ENCODE measurements at regions not wholly inside any gene's neighbourhood (a gene's known extent, or its start where the extent isn't known, plus 50 kb on each side); places are given as distances from the start of the nearest gene placed in this dataset.

DNA sequence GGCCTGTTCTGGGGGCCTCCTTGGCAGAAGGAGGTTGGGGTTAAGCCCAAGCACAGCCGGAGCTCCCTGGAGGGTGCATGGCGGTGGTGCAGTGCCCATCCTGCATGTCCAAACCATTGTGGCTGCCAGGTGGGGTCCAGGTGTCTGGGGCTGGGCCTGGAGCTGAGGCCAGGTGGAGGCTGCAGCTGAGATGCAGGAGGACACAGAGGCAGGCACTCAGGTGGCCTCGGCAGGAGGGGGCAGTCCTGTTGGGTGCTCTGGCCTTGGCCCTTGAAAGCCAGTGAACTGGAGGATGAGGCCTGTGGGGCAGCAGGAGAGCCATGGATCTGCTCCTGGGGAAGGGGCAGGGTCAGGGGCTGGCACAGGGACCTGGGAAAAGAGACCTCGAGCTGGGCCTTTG is 195.3 kb downstream of the OLFM1 start:
- no peaks in the 10 kb centered on the region for H3K4me1 ChIP-seq (ENCODE audit: control insufficient read depth, insufficient read depth, low read length)
- BruUV-seq (replicated peaks) = no TSS peak
- intact Hi-C loops (cut with micrococcal nuclease; ENCODE audit: unreplicated experiment) (no loop called here), in situ Hi-C loops (cut with HindIII; ENCODE audit: low pct_unique_long_range_greater_than_20kb, low sequenced_read_pairs) (no loop called here)
- CTCF ChIA-PET = no interaction called here
- no peak overlapping the region for H3K27ac ChIP-seq (ENCODE audit: low read length)
- DNase-seq (ENCODE audit: low read depth, low spot score) (no peak), ATAC-seq (no peak)
- H3K4me3 ChIP-seq (ENCODE audit: low read depth in 2 of 2, low read length in 2 of 2) = no peak overlapping the region
- H3K36me3 ChIP-seq (ENCODE audit: control insufficient read depth, insufficient read depth, low read length) = no peaks in the 10 kb centered on the region
- H3K9me3 ChIP-seq (ENCODE audit: control insufficient read depth, insufficient read depth, low read depth, low read length) = no peaks in the 10 kb centered on the region
- H3K27me3 ChIP-seq (ENCODE audit: control insufficient read depth, insufficient read depth, low read length) = no peaks in the 10 kb centered on the region
- TF ChIP-seq POLR2AphosphoS5 (IDR thresholded peaks at IDR 0.05; ENCODE audit: low read depth, low read length) = no peak
- TF ChIP-seq SIN3A (IDR thresholded peaks at IDR 0.05; ENCODE audit: borderline replicate concordance, insufficient read depth, low read depth, low read length) = no peak
- TF ChIP-seq, protein P1, sequence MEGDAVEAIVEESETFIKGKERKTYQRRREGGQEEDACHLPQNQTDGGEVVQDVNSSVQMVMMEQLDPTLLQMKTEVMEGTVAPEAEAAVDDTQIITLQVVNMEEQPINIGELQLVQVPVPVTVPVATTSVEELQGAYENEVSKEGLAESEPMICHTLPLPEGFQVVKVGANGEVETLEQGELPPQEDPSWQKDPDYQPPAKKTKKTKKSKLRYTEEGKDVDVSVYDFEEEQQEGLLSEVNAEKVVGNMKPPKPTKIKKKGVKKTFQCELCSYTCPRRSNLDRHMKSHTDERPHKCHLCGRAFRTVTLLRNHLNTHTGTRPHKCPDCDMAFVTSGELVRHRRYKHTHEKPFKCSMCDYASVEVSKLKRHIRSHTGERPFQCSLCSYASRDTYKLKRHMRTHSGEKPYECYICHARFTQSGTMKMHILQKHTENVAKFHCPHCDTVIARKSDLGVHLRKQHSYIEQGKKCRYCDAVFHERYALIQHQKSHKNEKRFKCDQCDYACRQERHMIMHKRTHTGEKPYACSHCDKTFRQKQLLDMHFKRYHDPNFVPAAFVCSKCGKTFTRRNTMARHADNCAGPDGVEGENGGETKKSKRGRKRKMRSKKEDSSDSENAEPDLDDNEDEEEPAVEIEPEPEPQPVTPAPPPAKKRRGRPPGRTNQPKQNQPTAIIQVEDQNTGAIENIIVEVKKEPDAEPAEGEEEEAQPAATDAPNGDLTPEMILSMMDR (IDR thresholded peaks at IDR 0.05) = no peak
- no peak for TF ChIP-seq REST (IDR thresholded peaks at IDR 0.05; ENCODE audit: insufficient read depth in 1 of 2, low read depth in 2 of 2, low read length in 1 of 2)
- TF ChIP-seq TCF7L2 (IDR thresholded peaks at IDR 0.05; ENCODE audit: low read depth, low read length) = no peak
- POLR2A ChIA-PET = no interaction called here

- H3K27me3 ChIP-seq (ENCODE audit: control insufficient read depth, insufficient read depth, low read length) = no peaks in the 10 kb centered on the region
- no peak overlapping the region for H3K27ac ChIP-seq (ENCODE audit: low read length)
- POLR2A ChIA-PET = no interaction called here
- H3K36me3 ChIP-seq (ENCODE audit: control insufficient read depth, insufficient read depth, low read length) = no peaks in the 10 kb centered on the region
- no peaks in the 10 kb centered on the region for H3K9me3 ChIP-seq (ENCODE audit: control insufficient read depth, insufficient read depth, low read depth, low read length)
- H3K4me1 ChIP-seq (ENCODE audit: control insufficient read depth, insufficient read depth, low read length) = no peaks in the 10 kb centered on the region
- ATAC-seq = no peak
- intact Hi-C loops (cut with micrococcal nuclease; ENCODE audit: unreplicated experiment) = no loop called here
- in situ Hi-C loops (cut with HindIII; ENCODE audit: low pct_unique_long_range_greater_than_20kb, low sequenced_read_pairs) = no loop called here
- H3K4me3 ChIP-seq (ENCODE audit: low read depth in 2 of 2, low read length in 2 of 2) = no peak overlapping the region
- BruUV-seq (replicated peaks) = no TSS peak
- CTCF ChIA-PET = no interaction called here
- TF ChIP-seq, protein P1 (IDR thresholded peaks at IDR 0.05) = no peak
- TF ChIP-seq POLR2AphosphoS5 (IDR thresholded peaks at IDR 0.05; ENCODE audit: low read depth, low read length) (no peak), TCF7L2 (IDR thresholded peaks at IDR 0.05; ENCODE audit: low read depth, low read length) (no peak), SIN3A (IDR thresholded peaks at IDR 0.05; ENCODE audit: borderline replicate concordance, insufficient read depth, low read depth, low read length) (no peak), REST (IDR thresholded peaks at IDR 0.05; ENCODE audit: insufficient read depth in 1 of 2, low read depth in 2 of 2, low read length in 1 of 2) (no peak)
- no peak for DNase-seq (ENCODE audit: low read depth, low spot score)
Observed at GRCh38 chr9:135283671-135284070, 195.9 kb upstream of the PPP1R26 start.
